Prostate gland (tissue), 2 donors: ENCODE measurements at regions not wholly inside any gene's neighbourhood (a gene's known extent, or its start where the extent isn't known, plus 50 kb on each side); places are given as distances from the start of the nearest gene placed in this dataset.

ENCODE experiments used
- POLR2A ChIP-seq: fragments of 450-650 bp; IDR thresholded peaks from one replicate; pipeline ENCODE4 v1.6.1; 2016; ENCODE audit warnings: antibody characterized with exemption, mild to moderate bottlenecking
- TF ChIP-seq, protein P1 (sequence below), 4 experiments: fragments of 200-600 bp in 2 of 4; fragments of 450-650 bp in 2 of 4; sonication (generic) in 2 of 4; IDR thresholded peaks; 1 replicate in 3 of 4; 2 replicates in 1 of 4; pipeline ENCODE4 v1.5.1; 2016 to 2019; ENCODE audit warnings: antibody characterized with exemption in 4 of 4, mild to moderate bottlenecking in 2 of 4, moderate library complexity in 2 of 4

DNA sequence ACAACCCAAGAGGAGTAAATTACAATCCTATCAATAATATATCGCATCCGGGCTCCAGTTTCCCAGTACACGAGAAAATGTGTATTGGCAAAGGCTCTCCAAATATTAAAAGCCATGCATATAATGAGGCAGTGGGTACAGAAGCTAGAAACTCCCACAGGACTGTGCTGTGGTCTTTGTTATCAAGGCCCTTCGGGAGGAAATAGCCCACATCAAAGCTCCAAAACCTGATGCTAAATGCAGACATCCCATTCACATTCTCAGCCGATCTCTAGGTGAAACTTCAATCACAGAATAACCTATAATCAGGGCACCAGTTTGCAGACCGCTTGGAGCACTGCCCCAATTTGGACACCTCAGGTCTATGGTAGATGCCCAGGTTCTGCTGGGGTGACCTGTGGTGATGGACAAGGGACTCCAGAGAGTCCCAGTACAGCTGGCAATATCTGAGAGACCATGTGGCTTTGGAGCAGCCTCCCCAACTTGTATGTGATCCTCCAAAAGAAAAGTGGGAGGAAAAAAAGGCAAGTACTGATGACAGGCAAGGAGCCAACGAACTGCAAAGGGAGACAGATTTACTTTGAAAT is 148.8 kb upstream of the CAMK1G start:
- TF ChIP-seq, protein P1, sequence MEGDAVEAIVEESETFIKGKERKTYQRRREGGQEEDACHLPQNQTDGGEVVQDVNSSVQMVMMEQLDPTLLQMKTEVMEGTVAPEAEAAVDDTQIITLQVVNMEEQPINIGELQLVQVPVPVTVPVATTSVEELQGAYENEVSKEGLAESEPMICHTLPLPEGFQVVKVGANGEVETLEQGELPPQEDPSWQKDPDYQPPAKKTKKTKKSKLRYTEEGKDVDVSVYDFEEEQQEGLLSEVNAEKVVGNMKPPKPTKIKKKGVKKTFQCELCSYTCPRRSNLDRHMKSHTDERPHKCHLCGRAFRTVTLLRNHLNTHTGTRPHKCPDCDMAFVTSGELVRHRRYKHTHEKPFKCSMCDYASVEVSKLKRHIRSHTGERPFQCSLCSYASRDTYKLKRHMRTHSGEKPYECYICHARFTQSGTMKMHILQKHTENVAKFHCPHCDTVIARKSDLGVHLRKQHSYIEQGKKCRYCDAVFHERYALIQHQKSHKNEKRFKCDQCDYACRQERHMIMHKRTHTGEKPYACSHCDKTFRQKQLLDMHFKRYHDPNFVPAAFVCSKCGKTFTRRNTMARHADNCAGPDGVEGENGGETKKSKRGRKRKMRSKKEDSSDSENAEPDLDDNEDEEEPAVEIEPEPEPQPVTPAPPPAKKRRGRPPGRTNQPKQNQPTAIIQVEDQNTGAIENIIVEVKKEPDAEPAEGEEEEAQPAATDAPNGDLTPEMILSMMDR (IDR thresholded peaks at IDR 0.05) = no peak
- no peak for TF ChIP-seq POLR2A
